GM12878 (cell line): ENCODE measurements at regions not wholly inside any gene's neighbourhood (a gene's known extent, or its start where the extent isn't known, plus 50 kb on each side); places are given as distances from the start of the nearest gene placed in this dataset.

Experiments
- BHLHE40 ChIP-seq, 2 experiments: fragments of 450-650 bp in 1 of 2; IDR thresholded peaks; 2 replicates each; pipeline ENCODE4 v1.6.1; 2011 to 2017; ENCODE audit warnings: low read depth in 2 of 2, borderline replicate concordance in 1 of 2, improper control_type of control experiment in 1 of 2, low read length in 1 of 2, mild to moderate bottlenecking in 1 of 2
- CREM ChIP-seq: IDR thresholded peaks from 2 replicates; pipeline ENCODE4 v1.6.1; 2014; ENCODE audit warnings: antibody characterized with exemption, low read depth
- CTCF ChIP-seq, 3 experiments: IDR thresholded peaks in 2 of 3; conservative IDR thresholded peaks in 1 of 3; 2 replicates each; pipeline ENCODE4 v1.5.1; 2011; ENCODE audit warnings: low read depth in 3 of 3, low read length in 3 of 3, mild to moderate bottlenecking in 3 of 3, control low read depth in 2 of 3, moderate library complexity in 2 of 3, inconsistent platforms in 1 of 3, mixed read lengths in 1 of 3; ENCODE audit not compliant: control insufficient read depth in 2 of 3, insufficient read depth in 1 of 3; ENCODE audit errors: extremely low read depth in 1 of 3
- GABPA ChIP-seq: IDR thresholded peaks from 2 replicates; pipeline ENCODE4 v1.6.1; 2014; ENCODE audit warnings: antibody characterized with exemption, low read depth, mild to moderate bottlenecking, inconsistent platforms
- IRF3 ChIP-seq: fragments of 450-650 bp; IDR thresholded peaks from 2 replicates; pipeline ENCODE4 v1.6.1; 2014; ENCODE audit warnings: mild to moderate bottlenecking
- MYC ChIP-seq: IDR thresholded peaks from 2 replicates; pipeline ENCODE4 v1.6.1; 2011; ENCODE audit warnings: mild to moderate bottlenecking, low read length, moderate library complexity, inconsistent platforms; ENCODE audit not compliant: insufficient read depth, insufficient replicate concordance, insufficient read length, severe bottlenecking
- POLR2A ChIP-seq: IDR thresholded peaks from 2 replicates; pipeline ENCODE4 v1.6.1; 2011; ENCODE audit warnings: low read depth, mild to moderate bottlenecking, low read length
- POLR2AphosphoS5 ChIP-seq: IDR thresholded peaks from 2 replicates; pipeline ENCODE4 v1.6.1; 2011; ENCODE audit warnings: mild to moderate bottlenecking, low read length, inconsistent platforms
- PRDM15 ChIP-seq: fragments of 450-650 bp; formaldehyde crosslinking; IDR thresholded peaks from 2 replicates; pipeline ENCODE4 v1.4.0; 2020; ENCODE audit warnings: mild to moderate bottlenecking, moderate library complexity
- RELA ChIP-seq: fragments of 450-650 bp; IDR thresholded peaks from 2 replicates; pipeline ENCODE4 v1.8.0; 2014; ENCODE audit warnings: borderline replicate concordance; ENCODE audit not compliant: partially characterized antibody
- REST ChIP-seq: IDR thresholded peaks from 2 replicates; pipeline ENCODE4 v1.6.1; 2012; ENCODE audit warnings: mild to moderate bottlenecking, low read depth, low read length

- TF ChIP-seq POLR2A (no peak), REST (no peak), PRDM15 (CRISPR knock-in tag) (no peak), CTCF (IDR thresholded peaks at IDR 0.05 in 2 of 3, conservative IDR thresholded peaks at IDR 0.05 in 1 of 3; ENCODE audit: control insufficient read depth in 2 of 3, extremely low read depth in 1 of 3, insufficient read depth in 1 of 3, low read depth in 3 of 3, low read length in 3 of 3) (no peak), POLR2AphosphoS5 (no peak), RELA (no peak), CREM (no peak), GABPA (no peak), IRF3 (no peak), MYC (no peak), BHLHE40 (IDR thresholded peaks at IDR 0.05; ENCODE audit: borderline replicate concordance in 1 of 2, low read depth in 2 of 2, low read length in 1 of 2) (no peak)
Observed at GRCh38 chr2:238985931-238986446, 138.1 kb downstream of the TWIST2 start.
